ENCODE measurements at regions not wholly inside any gene's neighbourhood (a gene's known extent, or its start where the extent isn't known, plus 50 kb on each side); places are given as distances from the start of the nearest gene placed in this dataset.

DNA sequence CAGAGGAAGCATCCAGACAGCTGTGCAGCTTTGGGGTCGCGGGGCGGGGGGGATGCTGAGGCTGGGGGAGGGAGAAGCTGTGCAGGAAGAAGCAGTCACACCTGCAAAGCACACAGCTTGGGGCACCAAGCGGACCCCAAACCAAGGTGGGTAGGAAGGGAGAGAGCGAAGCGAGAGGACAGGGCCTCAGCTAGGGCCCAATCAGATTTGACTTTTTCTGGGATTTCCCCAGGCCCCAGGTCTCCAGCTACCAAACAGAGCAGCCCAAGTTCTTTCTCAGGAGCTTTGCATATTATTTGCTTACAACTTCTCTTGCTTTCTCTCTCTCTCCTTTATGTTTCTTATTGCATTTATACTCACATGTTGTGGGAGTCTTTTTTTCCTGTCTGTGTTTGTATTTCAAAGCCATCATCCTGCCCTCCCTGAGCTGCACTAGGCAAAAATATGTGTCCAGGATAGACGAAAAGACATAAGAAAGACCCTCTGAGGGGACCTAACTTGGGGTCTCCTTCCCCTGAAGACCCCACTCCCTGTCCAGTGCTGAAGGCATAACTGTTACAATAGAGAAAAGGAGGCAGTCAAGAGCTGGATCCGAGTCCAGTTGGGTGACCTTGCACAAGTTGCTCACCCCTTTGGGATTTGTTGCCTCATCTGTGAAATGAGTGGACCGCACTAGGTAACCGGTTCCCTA lies 50.6 kb upstream of the SMNDC1 start:
- ATAC-seq (ENCODE audit: low FRiP score): no peak
- TF ChIP-seq, protein P1, sequence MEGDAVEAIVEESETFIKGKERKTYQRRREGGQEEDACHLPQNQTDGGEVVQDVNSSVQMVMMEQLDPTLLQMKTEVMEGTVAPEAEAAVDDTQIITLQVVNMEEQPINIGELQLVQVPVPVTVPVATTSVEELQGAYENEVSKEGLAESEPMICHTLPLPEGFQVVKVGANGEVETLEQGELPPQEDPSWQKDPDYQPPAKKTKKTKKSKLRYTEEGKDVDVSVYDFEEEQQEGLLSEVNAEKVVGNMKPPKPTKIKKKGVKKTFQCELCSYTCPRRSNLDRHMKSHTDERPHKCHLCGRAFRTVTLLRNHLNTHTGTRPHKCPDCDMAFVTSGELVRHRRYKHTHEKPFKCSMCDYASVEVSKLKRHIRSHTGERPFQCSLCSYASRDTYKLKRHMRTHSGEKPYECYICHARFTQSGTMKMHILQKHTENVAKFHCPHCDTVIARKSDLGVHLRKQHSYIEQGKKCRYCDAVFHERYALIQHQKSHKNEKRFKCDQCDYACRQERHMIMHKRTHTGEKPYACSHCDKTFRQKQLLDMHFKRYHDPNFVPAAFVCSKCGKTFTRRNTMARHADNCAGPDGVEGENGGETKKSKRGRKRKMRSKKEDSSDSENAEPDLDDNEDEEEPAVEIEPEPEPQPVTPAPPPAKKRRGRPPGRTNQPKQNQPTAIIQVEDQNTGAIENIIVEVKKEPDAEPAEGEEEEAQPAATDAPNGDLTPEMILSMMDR (IDR thresholded peaks at IDR 0.05): no peak

DNA sequence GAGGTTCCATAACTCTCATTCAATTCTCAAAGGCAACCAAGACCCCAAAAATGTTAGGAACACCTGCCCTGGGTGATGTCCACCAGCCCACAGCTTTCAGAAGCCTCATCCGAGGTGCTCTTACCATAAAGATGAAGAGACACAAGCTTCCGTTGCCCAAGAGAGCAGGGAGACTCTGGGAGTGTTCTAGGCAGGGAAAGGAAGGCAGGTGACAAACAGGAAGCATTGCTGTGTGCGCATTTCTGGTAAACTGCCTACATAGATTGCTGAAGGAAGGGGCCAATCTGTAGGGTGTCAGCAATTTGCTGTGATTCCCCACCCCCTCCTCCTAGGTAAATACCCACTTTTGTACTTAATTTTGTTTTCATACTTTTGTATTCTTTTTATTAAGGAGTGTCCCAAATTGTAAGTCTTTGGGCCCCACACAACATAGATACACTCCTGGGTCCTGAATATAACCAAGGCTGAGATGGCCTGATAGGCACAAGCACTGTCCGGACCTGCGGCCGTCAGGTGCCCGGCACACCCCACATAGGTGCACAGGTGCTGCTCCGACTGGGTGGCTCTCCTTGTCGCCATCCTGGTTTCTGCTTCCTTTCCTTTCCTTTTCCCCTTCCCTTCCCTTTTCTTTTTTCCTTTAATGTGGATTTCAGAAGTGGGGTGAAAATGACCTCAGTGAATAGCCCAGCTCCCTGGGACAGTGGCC lies 51.4 kb upstream of the SMNDC1 start:
- DNase-seq (ENCODE audit: low spot score) (no peak), ATAC-seq (ENCODE audit: low FRiP score) (no peak)
- TF ChIP-seq, protein P1 (IDR thresholded peaks at IDR 0.05): no peak

More for the DNA sequence above, 50.6 kb upstream of the SMNDC1 start:
- no peak for DNase-seq (ENCODE audit: low spot score)

DNA sequence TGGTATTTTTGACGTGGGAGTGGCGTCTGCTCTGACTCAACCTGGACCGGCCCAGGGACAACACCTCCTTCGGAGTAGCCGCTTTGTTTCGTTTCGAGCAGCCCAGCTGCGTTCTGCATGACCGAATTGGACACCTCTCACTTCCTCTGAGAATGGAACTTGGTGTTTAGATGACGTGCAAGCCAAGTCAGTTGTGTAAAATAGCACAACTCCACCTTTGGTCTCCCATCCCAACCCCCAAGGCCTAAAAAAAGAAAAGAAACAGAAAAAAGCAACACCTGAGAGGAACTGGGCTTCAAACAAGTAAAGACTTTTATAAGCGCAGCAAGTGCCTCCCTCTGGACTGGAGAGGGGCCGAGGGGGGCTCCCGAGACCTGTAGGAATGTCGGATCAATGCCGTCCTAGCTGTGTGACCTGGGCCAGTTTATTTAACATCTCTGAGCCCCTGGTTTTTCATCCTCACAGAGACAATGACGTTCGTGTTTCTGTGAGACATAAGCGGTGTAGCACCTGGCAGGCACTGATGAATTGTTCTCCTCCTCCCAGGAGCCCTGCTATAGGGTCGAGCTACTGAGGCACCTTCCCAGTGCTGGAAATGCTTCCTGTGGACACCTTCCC lies 52.0 kb upstream of the SMNDC1 start:
- ATAC-seq (ENCODE audit: low FRiP score) (no peak), DNase-seq (ENCODE audit: low spot score) (no peak)
- TF ChIP-seq, protein P1 (IDR thresholded peaks at IDR 0.05): no peak

DNA sequence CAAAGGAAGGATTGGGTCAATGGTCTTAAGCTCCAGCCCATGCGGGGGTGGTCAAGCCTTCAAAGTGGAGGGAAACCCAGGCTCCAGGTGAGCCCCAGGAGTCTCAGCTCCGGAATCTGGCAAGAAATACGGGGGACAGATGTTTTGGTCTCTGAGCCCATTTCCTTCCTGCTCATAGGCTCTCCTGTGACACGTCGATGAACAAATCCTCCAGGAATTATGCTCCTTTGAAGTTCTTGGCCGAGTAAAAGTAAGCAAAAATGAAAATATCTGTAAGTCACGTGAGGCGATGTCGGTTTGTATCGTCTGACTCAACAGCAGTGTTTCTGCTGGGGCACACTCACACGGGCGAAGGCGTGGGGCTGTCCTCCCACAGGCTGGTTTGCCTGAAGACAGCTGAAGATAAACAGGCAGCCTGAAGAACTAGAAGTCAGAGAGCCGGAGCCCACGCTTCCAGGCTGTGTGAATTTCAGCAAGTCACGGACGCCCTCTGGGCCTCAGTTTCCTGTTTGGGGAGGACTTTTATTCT lies 52.6 kb upstream of the SMNDC1 start:
- TF ChIP-seq, protein P1 (IDR thresholded peaks at IDR 0.05): no peak
- ATAC-seq (ENCODE audit: low FRiP score) (peak; percentile 87), DNase-seq (ENCODE audit: low spot score) (peak; percentile 49)

DNA sequence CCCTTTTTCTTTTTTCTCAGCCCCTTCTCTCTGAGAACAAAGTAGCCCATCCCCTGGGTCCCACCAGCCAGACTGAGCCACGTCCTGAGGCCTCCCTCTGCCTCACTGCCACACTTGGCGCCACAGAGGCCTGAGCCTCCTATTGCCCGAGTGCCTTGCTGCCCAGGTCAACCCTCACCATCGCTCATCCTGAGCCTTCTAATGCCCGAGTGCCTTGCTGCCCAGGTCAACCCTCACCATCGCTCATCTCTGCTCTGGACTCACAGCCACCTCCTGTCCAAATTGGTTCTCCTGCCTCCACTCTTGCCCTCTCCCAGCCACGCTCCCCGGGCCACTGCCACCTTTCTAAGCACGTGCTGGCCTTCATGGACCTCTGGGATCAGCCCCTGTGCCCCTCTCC lies 53.2 kb upstream of the SMNDC1 start:
- ATAC-seq (ENCODE audit: low FRiP score) (peak; percentile 5), DNase-seq (ENCODE audit: low spot score) (no peak)
- TF ChIP-seq, protein P1 (IDR thresholded peaks at IDR 0.05): no peak

DNA sequence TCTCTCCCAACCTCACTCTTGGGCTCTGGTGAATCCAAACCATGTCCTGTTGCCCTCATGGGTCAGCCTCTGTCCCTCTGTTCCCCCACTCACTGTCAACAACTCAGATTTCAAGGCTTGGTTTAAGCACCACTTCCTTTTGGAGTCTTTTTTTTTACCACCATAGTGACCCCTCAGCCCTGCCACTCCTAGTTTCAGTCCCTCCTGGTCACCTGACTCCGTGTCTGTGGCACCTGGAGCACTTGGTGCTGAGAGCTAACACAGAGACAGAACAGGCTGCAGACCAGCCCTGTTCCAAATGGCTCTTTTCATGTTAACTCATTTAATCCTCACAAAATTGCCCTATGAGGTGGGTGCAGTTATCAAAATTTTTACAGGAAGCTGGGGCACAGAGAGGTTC lies 53.6 kb upstream of the SMNDC1 start:
- DNase-seq (ENCODE audit: low spot score) (no peak), ATAC-seq (ENCODE audit: low FRiP score) (no peak)
- TF ChIP-seq, protein P1 (IDR thresholded peaks at IDR 0.05): no peak
